ENCODE measurements at regions not wholly inside any gene's neighbourhood (a gene's known extent, or its start where the extent isn't known, plus 50 kb on each side); places are given as distances from the start of the nearest gene placed in this dataset.

DNA sequence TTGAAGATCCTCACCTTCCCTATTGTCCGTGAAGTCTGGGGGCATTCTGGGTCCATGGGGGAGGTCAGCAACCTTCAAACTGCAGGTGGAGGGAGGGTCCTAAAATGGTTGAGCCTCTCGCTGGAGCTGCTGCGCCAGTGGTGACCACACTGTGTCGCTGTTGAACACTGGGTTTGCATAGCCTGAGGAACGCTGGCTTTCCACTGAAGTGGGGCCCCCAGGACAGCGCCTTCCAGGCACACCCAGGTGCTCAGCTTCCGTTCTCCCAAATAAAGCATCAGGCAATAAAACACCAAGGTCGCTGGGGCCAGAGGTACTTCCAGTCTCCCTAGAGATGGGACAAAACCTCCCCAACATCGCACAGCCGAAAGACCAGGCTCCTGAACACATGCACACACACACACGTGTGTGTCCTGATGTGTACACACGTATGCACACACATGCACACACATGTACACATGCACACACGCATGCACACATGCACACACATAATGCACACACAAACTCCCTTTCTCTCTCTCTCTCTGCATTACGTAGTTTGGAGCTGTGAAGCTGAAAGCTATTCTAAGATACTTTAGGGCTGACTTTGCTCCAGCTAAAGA lies 120.6 kb downstream of the IRF8 start:
- H3K4me2 ChIP-seq (ENCODE audit: low read length), result no peak overlapping the region
- H3K4me3 ChIP-seq (ENCODE audit: low read length), result no peak overlapping the region
- no peaks in the 10 kb centered on the region for H3K9me2 ChIP-seq (replicated peaks; ENCODE audit: low read length)
- no TSS peak for BruUV-seq (replicated peaks)
- no peak overlapping the region for H3K9ac ChIP-seq (ENCODE audit: low read length)
- TF ChIP-seq CTCF (conservative IDR thresholded peaks at IDR 0.05; ENCODE audit: low read depth, low read length) (peak; percentile 44), EZH2 (IDR thresholded peaks at IDR 0.05; ENCODE audit: low read length, unreplicated experiment) (no peak)
- ATAC-seq (no peak), DNase-seq (no peak)
- no peaks in the 10 kb centered on the region for H3K79me2 ChIP-seq (ENCODE audit: low read length)
- H3K27ac ChIP-seq (ENCODE audit: low read length), result no peak overlapping the region
- H3K27me3 ChIP-seq (ENCODE audit: low read length), result peaks cover 43% of the 10 kb centered on the region
- H4K20me1 ChIP-seq (ENCODE audit: low read length), result no peaks in the 10 kb centered on the region
- no peaks in the 10 kb centered on the region for H3F3A ChIP-seq (ENCODE audit: low read length, unreplicated experiment)
- no peaks in the 10 kb centered on the region for H3K36me3 ChIP-seq (ENCODE audit: low read depth, low read length)
- H3K9me3 ChIP-seq (ENCODE audit: low read length), result no peaks in the 10 kb centered on the region
- no peaks in the 10 kb centered on the region for H3K4me1 ChIP-seq (ENCODE audit: insufficient read depth, low read length)
- POLR2A ChIA-PET (ENCODE audit: unreplicated experiment), result no interaction called here
- CTCF ChIA-PET, result no interaction called here
- no peak overlapping the region for H2AFZ ChIP-seq (ENCODE audit: low read length)
- intact Hi-C loops (cut with micrococcal nuclease), result no loop called here

DNA sequence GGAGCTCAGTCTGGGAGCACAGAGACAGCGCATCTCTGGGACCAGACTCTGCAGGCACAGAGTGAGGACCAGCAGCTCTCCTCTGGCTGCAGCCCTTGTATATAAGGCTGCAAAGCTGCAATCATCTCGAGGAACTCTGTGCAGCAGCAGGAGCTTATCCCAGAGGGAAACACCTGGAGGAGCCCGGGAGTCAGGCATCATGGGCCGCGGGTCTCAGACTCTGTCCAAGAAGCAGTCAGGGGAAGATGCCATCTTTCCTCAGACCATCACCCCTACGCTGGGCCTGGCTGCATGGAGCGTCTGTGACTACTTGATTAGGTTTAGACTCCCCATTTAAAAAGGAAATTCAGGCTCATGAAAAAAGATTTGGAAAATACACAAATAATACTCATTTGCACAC lies 122.0 kb downstream of the IRF8 start:
- H3K4me1 ChIP-seq (ENCODE audit: insufficient read depth, low read length), result no peaks in the 10 kb centered on the region
- H3K4me3 ChIP-seq (ENCODE audit: low read length), result no peak overlapping the region
- peaks cover 43% of the 10 kb centered on the region for H3K27me3 ChIP-seq (ENCODE audit: low read length)
- no peaks in the 10 kb centered on the region for H3K36me3 ChIP-seq (ENCODE audit: low read depth, low read length)
- CTCF ChIA-PET, result no interaction called here
- H3F3A ChIP-seq (ENCODE audit: low read length, unreplicated experiment), result no peaks in the 10 kb centered on the region
- H4K20me1 ChIP-seq (ENCODE audit: low read length), result no peaks in the 10 kb centered on the region
- ATAC-seq, result no peak
- intact Hi-C loops (cut with micrococcal nuclease), result no loop called here
- H3K4me2 ChIP-seq (ENCODE audit: low read length), result no peak overlapping the region
- POLR2A ChIA-PET (ENCODE audit: unreplicated experiment), result no interaction called here
- no peak overlapping the region for H3K27ac ChIP-seq (ENCODE audit: low read length)
- no TSS peak for BruUV-seq (replicated peaks)
- H2AFZ ChIP-seq (ENCODE audit: low read length), result no peak overlapping the region
- H3K9me2 ChIP-seq (replicated peaks; ENCODE audit: low read length), result no peaks in the 10 kb centered on the region
- no peak overlapping the region for H3K9ac ChIP-seq (ENCODE audit: low read length)
- no peaks in the 10 kb centered on the region for H3K9me3 ChIP-seq (ENCODE audit: low read length)
- no peak for DNase-seq
- no peaks in the 10 kb centered on the region for H3K79me2 ChIP-seq (ENCODE audit: low read length)
- TF ChIP-seq EZH2 (IDR thresholded peaks at IDR 0.05; ENCODE audit: low read length, unreplicated experiment), result no peak
- no peak for TF ChIP-seq EZH2phosphoT487 (IDR thresholded peaks at IDR 0.05; ENCODE audit: borderline replicate concordance, low read length)
- TF ChIP-seq CTCF (conservative IDR thresholded peaks at IDR 0.05; ENCODE audit: low read depth, low read length), result no peak

DNA sequence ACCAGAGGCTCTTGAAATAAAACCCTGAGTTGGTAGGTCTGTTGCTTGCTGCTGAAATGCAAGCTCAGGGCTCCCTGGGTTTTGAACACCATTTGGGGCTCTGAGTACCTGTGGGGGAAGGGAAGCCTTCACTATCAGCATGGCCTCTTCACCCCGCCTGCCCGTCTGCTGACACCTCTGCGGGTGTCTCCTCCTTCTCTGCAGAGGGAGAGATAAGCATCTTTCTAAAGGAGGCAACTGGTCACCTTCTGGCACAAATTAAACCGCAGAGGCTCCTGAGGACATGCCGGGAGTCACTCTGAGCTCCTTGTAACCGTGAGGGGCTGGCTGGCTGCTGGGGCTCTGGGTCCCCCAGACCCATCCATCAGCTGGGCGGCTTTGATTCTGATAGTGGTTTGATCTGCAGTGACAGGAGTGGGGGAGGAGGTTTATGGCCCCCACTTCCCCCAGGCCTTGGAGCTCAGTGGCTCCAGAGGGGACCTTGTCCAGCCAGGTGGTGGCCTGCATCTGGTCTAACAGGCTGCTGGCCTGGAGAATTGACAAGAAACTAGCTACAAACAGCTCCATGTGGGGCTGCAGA lies 123.5 kb downstream of the IRF8 start:
- H4K20me1 ChIP-seq (ENCODE audit: low read length), result no peaks in the 10 kb centered on the region
- no peaks in the 10 kb centered on the region for H3K9me2 ChIP-seq (replicated peaks; ENCODE audit: low read length)
- H3K27me3 ChIP-seq (ENCODE audit: low read length), result peaks cover 44% of the 10 kb centered on the region
- TF ChIP-seq EZH2 (IDR thresholded peaks at IDR 0.05; ENCODE audit: low read length, unreplicated experiment) (no peak), EZH2phosphoT487 (IDR thresholded peaks at IDR 0.05; ENCODE audit: borderline replicate concordance, low read length) (no peak), CTCF (conservative IDR thresholded peaks at IDR 0.05; ENCODE audit: low read depth, low read length) (no peak)
- CTCF ChIA-PET, result no interaction called here
- H3K36me3 ChIP-seq (ENCODE audit: low read depth, low read length), result no peaks in the 10 kb centered on the region
- no TSS peak for BruUV-seq (replicated peaks)
- H3K4me2 ChIP-seq (ENCODE audit: low read length), result no peak overlapping the region
- H3K9me3 ChIP-seq (ENCODE audit: low read length), result no peaks in the 10 kb centered on the region
- H3K79me2 ChIP-seq (ENCODE audit: low read length), result no peaks in the 10 kb centered on the region
- no peak overlapping the region for H2AFZ ChIP-seq (ENCODE audit: low read length)
- H3K4me1 ChIP-seq (ENCODE audit: insufficient read depth, low read length), result no peaks in the 10 kb centered on the region
- H3K27ac ChIP-seq (ENCODE audit: low read length), result no peak overlapping the region
- H3K4me3 ChIP-seq (ENCODE audit: low read length), result no peak overlapping the region
- POLR2A ChIA-PET (ENCODE audit: unreplicated experiment), result no interaction called here
- ATAC-seq (no peak), DNase-seq (no peak)
- H3F3A ChIP-seq (ENCODE audit: low read length, unreplicated experiment), result no peaks in the 10 kb centered on the region
- intact Hi-C loops (cut with micrococcal nuclease), result no loop called here
- H3K9ac ChIP-seq (ENCODE audit: low read length), result no peak overlapping the region

Data from PC-3 (cell line).